ENCODE measurements at regions not wholly inside any gene's neighbourhood (a gene's known extent, or its start where the extent isn't known, plus 50 kb on each side); places are given as distances from the start of the nearest gene placed in this dataset.

DNA sequence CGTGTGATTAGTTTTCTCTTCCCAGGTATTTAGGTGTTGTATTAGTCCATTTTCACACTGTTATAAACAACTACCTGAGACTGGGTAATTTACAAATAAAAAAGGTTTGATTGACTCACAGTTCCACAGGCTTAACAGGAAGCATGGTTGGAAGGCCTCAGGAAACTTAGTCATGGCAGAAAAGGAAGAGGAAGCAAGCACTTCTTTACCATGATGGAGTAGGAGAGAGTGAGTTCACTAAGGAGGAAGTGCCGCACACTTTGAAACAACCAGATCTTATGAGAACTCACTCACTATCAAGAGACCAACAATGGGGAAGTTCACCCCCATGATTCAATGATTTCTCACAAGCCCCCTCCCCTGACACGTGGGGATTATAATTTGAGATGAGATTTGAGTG, 1343.7 kb upstream of the GOT2 start:
- no peak for TF ChIP-seq CHD2 (IDR thresholded peaks at IDR 0.05; ENCODE audit: low read length, partially characterized antibody)
- TF ChIP-seq, protein P1, sequence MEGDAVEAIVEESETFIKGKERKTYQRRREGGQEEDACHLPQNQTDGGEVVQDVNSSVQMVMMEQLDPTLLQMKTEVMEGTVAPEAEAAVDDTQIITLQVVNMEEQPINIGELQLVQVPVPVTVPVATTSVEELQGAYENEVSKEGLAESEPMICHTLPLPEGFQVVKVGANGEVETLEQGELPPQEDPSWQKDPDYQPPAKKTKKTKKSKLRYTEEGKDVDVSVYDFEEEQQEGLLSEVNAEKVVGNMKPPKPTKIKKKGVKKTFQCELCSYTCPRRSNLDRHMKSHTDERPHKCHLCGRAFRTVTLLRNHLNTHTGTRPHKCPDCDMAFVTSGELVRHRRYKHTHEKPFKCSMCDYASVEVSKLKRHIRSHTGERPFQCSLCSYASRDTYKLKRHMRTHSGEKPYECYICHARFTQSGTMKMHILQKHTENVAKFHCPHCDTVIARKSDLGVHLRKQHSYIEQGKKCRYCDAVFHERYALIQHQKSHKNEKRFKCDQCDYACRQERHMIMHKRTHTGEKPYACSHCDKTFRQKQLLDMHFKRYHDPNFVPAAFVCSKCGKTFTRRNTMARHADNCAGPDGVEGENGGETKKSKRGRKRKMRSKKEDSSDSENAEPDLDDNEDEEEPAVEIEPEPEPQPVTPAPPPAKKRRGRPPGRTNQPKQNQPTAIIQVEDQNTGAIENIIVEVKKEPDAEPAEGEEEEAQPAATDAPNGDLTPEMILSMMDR (IDR thresholded peaks at IDR 0.05) = no peak
- TF ChIP-seq, protein P2, sequence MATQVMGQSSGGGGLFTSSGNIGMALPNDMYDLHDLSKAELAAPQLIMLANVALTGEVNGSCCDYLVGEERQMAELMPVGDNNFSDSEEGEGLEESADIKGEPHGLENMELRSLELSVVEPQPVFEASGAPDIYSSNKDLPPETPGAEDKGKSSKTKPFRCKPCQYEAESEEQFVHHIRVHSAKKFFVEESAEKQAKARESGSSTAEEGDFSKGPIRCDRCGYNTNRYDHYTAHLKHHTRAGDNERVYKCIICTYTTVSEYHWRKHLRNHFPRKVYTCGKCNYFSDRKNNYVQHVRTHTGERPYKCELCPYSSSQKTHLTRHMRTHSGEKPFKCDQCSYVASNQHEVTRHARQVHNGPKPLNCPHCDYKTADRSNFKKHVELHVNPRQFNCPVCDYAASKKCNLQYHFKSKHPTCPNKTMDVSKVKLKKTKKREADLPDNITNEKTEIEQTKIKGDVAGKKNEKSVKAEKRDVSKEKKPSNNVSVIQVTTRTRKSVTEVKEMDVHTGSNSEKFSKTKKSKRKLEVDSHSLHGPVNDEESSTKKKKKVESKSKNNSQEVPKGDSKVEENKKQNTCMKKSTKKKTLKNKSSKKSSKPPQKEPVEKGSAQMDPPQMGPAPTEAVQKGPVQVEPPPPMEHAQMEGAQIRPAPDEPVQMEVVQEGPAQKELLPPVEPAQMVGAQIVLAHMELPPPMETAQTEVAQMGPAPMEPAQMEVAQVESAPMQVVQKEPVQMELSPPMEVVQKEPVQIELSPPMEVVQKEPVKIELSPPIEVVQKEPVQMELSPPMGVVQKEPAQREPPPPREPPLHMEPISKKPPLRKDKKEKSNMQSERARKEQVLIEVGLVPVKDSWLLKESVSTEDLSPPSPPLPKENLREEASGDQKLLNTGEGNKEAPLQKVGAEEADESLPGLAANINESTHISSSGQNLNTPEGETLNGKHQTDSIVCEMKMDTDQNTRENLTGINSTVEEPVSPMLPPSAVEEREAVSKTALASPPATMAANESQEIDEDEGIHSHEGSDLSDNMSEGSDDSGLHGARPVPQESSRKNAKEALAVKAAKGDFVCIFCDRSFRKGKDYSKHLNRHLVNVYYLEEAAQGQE (IDR thresholded peaks at IDR 0.05) = no peak
